Neural cell (in vitro differentiated cells): ENCODE measurements at regions not wholly inside any gene's neighbourhood (a gene's known extent, or its start where the extent isn't known, plus 50 kb on each side); places are given as distances from the start of the nearest gene placed in this dataset.

Experiments used
- EP300 ChIP-seq: fragments of 450-650 bp; conservative IDR thresholded peaks from 2 replicates; pipeline ENCODE4 v1.6.1; 2014; ENCODE audit warnings: antibody characterized with exemption, mild to moderate bottlenecking, moderate library complexity; ENCODE audit not compliant: poor library complexity, severe bottlenecking
- EZH2 ChIP-seq: fragments of 200-600, 300-800 bp; shearing (Covaris generic), sonication (generic); IDR thresholded peaks from 2 replicates; pipeline ENCODE4 v1.6.1; 2014; ENCODE audit warnings: antibody characterized with exemption, low read length, borderline replicate concordance, mild to moderate bottlenecking; ENCODE audit not compliant: insufficient read depth, poor library complexity, severe bottlenecking
- RAD21 ChIP-seq: fragments of 450-650 bp; conservative IDR thresholded peaks from 2 replicates; pipeline ENCODE4 v1.6.1; 2014; ENCODE audit warnings: antibody characterized with exemption, mild to moderate bottlenecking, moderate library complexity
- SMC3 ChIP-seq: fragments of 450-650 bp; conservative IDR thresholded peaks from 2 replicates; pipeline ENCODE4 v1.6.1; 2014; ENCODE audit warnings: antibody characterized with exemption, mild to moderate bottlenecking, moderate library complexity; ENCODE audit not compliant: poor library complexity
- TF ChIP-seq, protein P1 (sequence below): fragments of 450-650 bp; IDR thresholded peaks from 2 replicates; pipeline ENCODE4 v1.5.1; 2014; ENCODE audit warnings: antibody characterized with exemption, mild to moderate bottlenecking, moderate library complexity; ENCODE audit not compliant: poor library complexity, severe bottlenecking
- TF ChIP-seq, protein P2 (sequence below): IDR thresholded peaks from 2 replicates; pipeline ENCODE4 v1.6.1; 2012; ENCODE audit warnings: borderline replicate concordance

GRCh38 chr5:68444833-68445232, 229.3 kb downstream of the PIK3R1 start:
- TF ChIP-seq EZH2 = no peak
- TF ChIP-seq, protein P1, sequence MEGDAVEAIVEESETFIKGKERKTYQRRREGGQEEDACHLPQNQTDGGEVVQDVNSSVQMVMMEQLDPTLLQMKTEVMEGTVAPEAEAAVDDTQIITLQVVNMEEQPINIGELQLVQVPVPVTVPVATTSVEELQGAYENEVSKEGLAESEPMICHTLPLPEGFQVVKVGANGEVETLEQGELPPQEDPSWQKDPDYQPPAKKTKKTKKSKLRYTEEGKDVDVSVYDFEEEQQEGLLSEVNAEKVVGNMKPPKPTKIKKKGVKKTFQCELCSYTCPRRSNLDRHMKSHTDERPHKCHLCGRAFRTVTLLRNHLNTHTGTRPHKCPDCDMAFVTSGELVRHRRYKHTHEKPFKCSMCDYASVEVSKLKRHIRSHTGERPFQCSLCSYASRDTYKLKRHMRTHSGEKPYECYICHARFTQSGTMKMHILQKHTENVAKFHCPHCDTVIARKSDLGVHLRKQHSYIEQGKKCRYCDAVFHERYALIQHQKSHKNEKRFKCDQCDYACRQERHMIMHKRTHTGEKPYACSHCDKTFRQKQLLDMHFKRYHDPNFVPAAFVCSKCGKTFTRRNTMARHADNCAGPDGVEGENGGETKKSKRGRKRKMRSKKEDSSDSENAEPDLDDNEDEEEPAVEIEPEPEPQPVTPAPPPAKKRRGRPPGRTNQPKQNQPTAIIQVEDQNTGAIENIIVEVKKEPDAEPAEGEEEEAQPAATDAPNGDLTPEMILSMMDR = no peak
- no peak for TF ChIP-seq EP300
- no peak for TF ChIP-seq RAD21
- no peak for TF ChIP-seq SMC3
- TF ChIP-seq, protein P2, sequence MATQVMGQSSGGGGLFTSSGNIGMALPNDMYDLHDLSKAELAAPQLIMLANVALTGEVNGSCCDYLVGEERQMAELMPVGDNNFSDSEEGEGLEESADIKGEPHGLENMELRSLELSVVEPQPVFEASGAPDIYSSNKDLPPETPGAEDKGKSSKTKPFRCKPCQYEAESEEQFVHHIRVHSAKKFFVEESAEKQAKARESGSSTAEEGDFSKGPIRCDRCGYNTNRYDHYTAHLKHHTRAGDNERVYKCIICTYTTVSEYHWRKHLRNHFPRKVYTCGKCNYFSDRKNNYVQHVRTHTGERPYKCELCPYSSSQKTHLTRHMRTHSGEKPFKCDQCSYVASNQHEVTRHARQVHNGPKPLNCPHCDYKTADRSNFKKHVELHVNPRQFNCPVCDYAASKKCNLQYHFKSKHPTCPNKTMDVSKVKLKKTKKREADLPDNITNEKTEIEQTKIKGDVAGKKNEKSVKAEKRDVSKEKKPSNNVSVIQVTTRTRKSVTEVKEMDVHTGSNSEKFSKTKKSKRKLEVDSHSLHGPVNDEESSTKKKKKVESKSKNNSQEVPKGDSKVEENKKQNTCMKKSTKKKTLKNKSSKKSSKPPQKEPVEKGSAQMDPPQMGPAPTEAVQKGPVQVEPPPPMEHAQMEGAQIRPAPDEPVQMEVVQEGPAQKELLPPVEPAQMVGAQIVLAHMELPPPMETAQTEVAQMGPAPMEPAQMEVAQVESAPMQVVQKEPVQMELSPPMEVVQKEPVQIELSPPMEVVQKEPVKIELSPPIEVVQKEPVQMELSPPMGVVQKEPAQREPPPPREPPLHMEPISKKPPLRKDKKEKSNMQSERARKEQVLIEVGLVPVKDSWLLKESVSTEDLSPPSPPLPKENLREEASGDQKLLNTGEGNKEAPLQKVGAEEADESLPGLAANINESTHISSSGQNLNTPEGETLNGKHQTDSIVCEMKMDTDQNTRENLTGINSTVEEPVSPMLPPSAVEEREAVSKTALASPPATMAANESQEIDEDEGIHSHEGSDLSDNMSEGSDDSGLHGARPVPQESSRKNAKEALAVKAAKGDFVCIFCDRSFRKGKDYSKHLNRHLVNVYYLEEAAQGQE = no peak
